ENCODE measurements at regions not wholly inside any gene's neighbourhood (a gene's known extent, or its start where the extent isn't known, plus 50 kb on each side); places are given as distances from the start of the nearest gene placed in this dataset.

DNA sequence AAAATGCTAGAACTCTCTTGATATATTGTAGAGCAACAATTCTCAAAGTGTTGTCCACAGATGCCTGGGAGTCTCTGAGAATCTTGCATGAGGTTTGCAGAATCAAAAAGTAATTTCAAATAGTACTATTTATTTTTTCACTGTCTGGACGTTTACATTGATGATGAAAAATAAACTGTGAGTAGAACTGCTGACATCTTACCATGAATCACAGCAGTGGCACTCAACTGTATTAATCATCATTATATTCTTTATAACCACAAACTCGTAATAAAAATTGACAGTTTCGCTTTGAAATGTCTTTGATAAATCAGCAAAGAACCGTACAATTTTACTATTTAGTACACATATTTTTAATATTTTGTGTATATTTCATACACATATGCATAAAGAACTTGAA is 94.5 kb downstream of the NAF1 start:
- TF ChIP-seq CTCF (IDR thresholded peaks at IDR 0.05) = no peak
- no peak for TF ChIP-seq POLR2A (IDR thresholded peaks at IDR 0.05)
